GM18505 (cell line): ENCODE measurements at regions not wholly inside any gene's neighbourhood (a gene's known extent, or its start where the extent isn't known, plus 50 kb on each side); places are given as distances from the start of the nearest gene placed in this dataset.

ENCODE experiments used
- ATAC-seq: cut with Tn5 transposase; IDR thresholded peaks from one replicate; pipeline ENCODE4 v1.9.1; 2021; ENCODE audit not compliant: unreplicated experiment
- POLR2A ChIP-seq: IDR thresholded peaks from 4 replicates; pipeline ENCODE4 v1.6.1; 2011; ENCODE audit warnings: borderline replicate concordance; ENCODE audit not compliant: insufficient read depth, insufficient read length; ENCODE audit errors: extremely low read depth

DNA sequence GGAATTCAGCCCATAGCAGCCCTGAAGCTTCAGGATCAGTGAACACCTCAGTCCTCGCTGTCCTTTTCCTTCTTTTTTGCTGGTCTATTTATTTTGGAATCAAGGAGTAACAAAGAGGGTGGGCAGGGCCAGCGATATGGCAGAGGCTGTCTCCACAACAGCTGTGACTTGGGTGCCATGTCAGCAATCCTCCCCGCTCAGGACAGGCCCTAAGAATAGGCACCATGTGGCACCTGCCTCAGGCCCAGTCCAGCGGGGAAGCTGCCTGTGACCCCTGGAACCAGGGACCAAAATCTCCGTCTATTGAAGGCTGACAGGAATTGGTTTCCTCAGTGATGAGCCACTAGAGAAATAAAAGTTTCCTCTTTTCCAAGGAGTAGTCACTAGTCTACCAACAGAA lies 58.6 kb upstream of the TNR start:
- no peak for TF ChIP-seq POLR2A
- ATAC-seq: no peak

- no peak for ATAC-seq
- TF ChIP-seq POLR2A: no peak
Measured at GRCh38 chr1:175797576-175797975, 54.2 kb upstream of the TNR start.

- no peak for TF ChIP-seq POLR2A
- ATAC-seq: no peak
Measured at GRCh38 chr1:175794586-175794985, 51.2 kb upstream of the TNR start.

- TF ChIP-seq POLR2A: no peak
- no peak for ATAC-seq
Measured at GRCh38 chr1:175793617-175794016, 50.2 kb upstream of the TNR start.
